B cell (primary cell): ENCODE measurements at regions not wholly inside any gene's neighbourhood (a gene's known extent, or its start where the extent isn't known, plus 50 kb on each side); places are given as distances from the start of the nearest gene placed in this dataset.

ENCODE experiments used
- ATAC-seq: fragments of 200-7000 bp; cut with Tn5 transposase; one replicate; pipeline ENCODE4 v1.10.0; 2021; ENCODE audit warnings: low read depth, mild to moderate bottlenecking, moderate number of reproducible peaks, moderate library complexity
- CTCF ChIA-PET: fragments of 350-600 bp; sonication (Branson Sonifier 250); formaldehyde crosslinking; loops from one replicate; lab custom pipeline; 2021; ENCODE audit warnings: antibody characterized with exemption, inconsistent platforms; lab: Charles Lee
- POLR2A ChIA-PET: fragments of 350-600 bp; sonication (Branson Sonifier 250); formaldehyde crosslinking; loops from one replicate; lab custom pipeline; 2021; ENCODE audit warnings: antibody characterized with exemption; lab: Charles Lee
- DNase-seq: peaks from one replicate; pipeline ENCODE4 v3.0.0; 2013
- H2AFZ ChIP-seq: 2 replicates; pipeline ENCODE4 v1.6.1; 2012; ENCODE audit warnings: mild to moderate bottlenecking, low read depth, low read length; ENCODE audit not compliant: insufficient read depth, poor library complexity, severe bottlenecking
- H3K27ac ChIP-seq, 2 donors: 1 replicate in 1 of 2; 2 replicates in 1 of 2; pipeline ENCODE4 v1.5.1; 2012 to 2013; ENCODE audit warnings: low read length in 2 of 2, mild to moderate bottlenecking in 2 of 2, moderate library complexity in 1 of 2
- H3K27me3 ChIP-seq, 4 experiments: fragments of 200-600 bp in 1 of 4; sonication (generic) in 1 of 4; replicated peaks in 1 of 4; 1 replicate in 2 of 4; 2 replicates in 2 of 4; pipeline versions ENCODE4 v1.6.1 to v1.7.0; 2013 to 2016; ENCODE audit warnings: low read length in 3 of 4, mild to moderate bottlenecking in 2 of 4, mixed read lengths in 1 of 4, moderate library complexity in 1 of 4; ENCODE audit not compliant: insufficient read depth in 4 of 4, control insufficient read depth in 3 of 4; ENCODE audit errors: control extremely low read depth in 1 of 4
- H3K36me3 ChIP-seq, 2 experiments: replicated peaks in 1 of 2; 1 replicate in 1 of 2; 2 replicates in 1 of 2; pipeline versions ENCODE4 v1.6.1 to v1.7.1; 2013; ENCODE audit warnings: low read length in 1 of 2; ENCODE audit not compliant: insufficient read depth in 2 of 2, control insufficient read depth in 1 of 2; ENCODE audit errors: control extremely low read depth in 1 of 2, extremely low read depth in 1 of 2
- H3K4me1 ChIP-seq, 2 donors: fragments of 200-600 bp in 1 of 2; sonication (generic) in 1 of 2; 1 replicate in 1 of 2; 2 replicates in 1 of 2; pipeline versions ENCODE4 v1.5.1 to v1.6.1; 2013 to 2017; ENCODE audit warnings: low read length in 2 of 2; ENCODE audit not compliant: control insufficient read depth in 2 of 2, insufficient read depth in 2 of 2
- H3K4me2 ChIP-seq: replicated peaks from 2 replicates; pipeline ENCODE3; 2012; ENCODE audit warnings: mild to moderate bottlenecking, low read depth, low read length; ENCODE audit not compliant: poor library complexity, severe bottlenecking
- H3K4me3 ChIP-seq, 5 experiments: fragments of 200-600 bp in 1 of 5; sonication (generic) in 1 of 5; 1 replicate in 3 of 5; 2 replicates in 2 of 5; pipeline versions ENCODE4 v1.5.1 to v1.7.0; 2011 to 2016; ENCODE audit warnings: low read length in 4 of 5, mild to moderate bottlenecking in 4 of 5, low read depth in 2 of 5, control low read depth in 1 of 5, moderate library complexity in 1 of 5; ENCODE audit not compliant: insufficient read depth in 1 of 5; ENCODE audit errors: control extremely low read depth in 1 of 5, extremely low read depth in 1 of 5
- H3K79me2 ChIP-seq: fragments of 200-600 bp; sonication (generic); one replicate; pipeline ENCODE4 v1.6.0; 2016; ENCODE audit warnings: low read length; ENCODE audit not compliant: control insufficient read depth, insufficient read depth
- H3K9ac ChIP-seq: fragments of 200-600 bp; sonication (generic); 2 replicates; pipeline ENCODE4 v1.6.1; 2017; ENCODE audit warnings: mild to moderate bottlenecking, low read length, moderate library complexity
- H3K9me3 ChIP-seq, 3 donors: one replicate each; pipeline versions ENCODE4 v1.6.1 to v1.7.1; 2013; ENCODE audit warnings: low read length in 2 of 3; ENCODE audit not compliant: control insufficient read depth in 2 of 3, insufficient read depth in 1 of 3; ENCODE audit errors: control extremely low read depth in 1 of 3
- H4K20me1 ChIP-seq: 2 replicates; pipeline ENCODE4 v1.6.0; 2012; ENCODE audit warnings: mild to moderate bottlenecking, low read length; ENCODE audit not compliant: insufficient read depth, control insufficient read depth, poor library complexity, severe bottlenecking
- H3K27ac Mint-ChIP-seq: one replicate; pipeline ENCODE4 v1.8.0; 2021; ENCODE audit warnings: mixed read lengths
- H3K27me3 Mint-ChIP-seq: one replicate; pipeline ENCODE4 v1.8.0; 2021; ENCODE audit warnings: mixed read lengths
- H3K4me1 Mint-ChIP-seq: one replicate; pipeline ENCODE4 v1.8.0; 2021; ENCODE audit warnings: mixed read lengths
- H3K4me3 Mint-ChIP-seq: one replicate; pipeline ENCODE4 v1.8.0; 2021; ENCODE audit warnings: mixed read lengths
- H3K9me3 Mint-ChIP-seq: one replicate; pipeline ENCODE4 v1.8.0; 2022; ENCODE audit warnings: mixed read lengths; ENCODE audit not compliant: insufficient read depth
- CTCF ChIP-seq: fragments of 200-600 bp; IDR thresholded peaks from one replicate; pipeline ENCODE4 v1.8.0; 2022; ENCODE audit warnings: antibody characterized with exemption, mild to moderate bottlenecking
- EZH2 ChIP-seq: IDR thresholded peaks from 2 replicates; pipeline ENCODE4 v1.6.1; 2012; ENCODE audit warnings: borderline replicate concordance, low read depth, mild to moderate bottlenecking, moderate library complexity, low read length; ENCODE audit not compliant: insufficient read depth, poor library complexity, severe bottlenecking
- WGBS: methylation state at CpG from one replicate; pipeline ENCODE4 v1.1.5; 2013; ENCODE audit warnings: missing lambda C conversion rate; ENCODE audit not compliant: insufficient coverage; 5-methylcytosine and 5-hydroxymethylcytosine counted together
- intact Hi-C: fragments of 100-400 bp; cut with micrococcal nuclease; formaldehyde crosslinking; loops from one replicate; pipeline ENCODE4 v1.10.0; 2022

- Histone ChIP-seq H3K9me3 (peaks cover 0 to 9% (median 1%) of the 10 kb centered on the region in 3 donors), H3K4me2 (no peak overlapping the region), H2AFZ (no peak overlapping the region), H3K4me1 (no peaks in the 10 kb centered on the region), H3K4me3 (no peak overlapping the region), H3K9ac (no peak overlapping the region), H3K27me3 (no peaks in the 10 kb centered on the region), H4K20me1 (no peaks in the 10 kb centered on the region), H3K27ac (no peak overlapping the region), H3K79me2 (no peaks in the 10 kb centered on the region), H3K36me3 (no peaks in the 10 kb centered on the region)
- Mint-ChIP-seq H3K27ac (no peak overlapping the region), H3K4me3 (no peak overlapping the region), H3K9me3 (no peaks in the 10 kb centered on the region), H3K4me1 (no peaks in the 10 kb centered on the region), H3K27me3 (no peaks in the 10 kb centered on the region)
- intact Hi-C loops = no loop called here
- ChIA-PET CTCF (no interaction called here), POLR2A (no interaction called here)
- ATAC-seq = no peak
- TF ChIP-seq CTCF (no peak), EZH2 (no peak)
- no peak for DNase-seq
- 86% methylated on average over 1 of the region's 1 CpG for WGBS
Measured at GRCh38 chr11:42951266-42951665, 360.5 kb upstream of the API5 start.

- no CpG with 5 or more reads among the region's 1 CpG for WGBS
- CTCF ChIA-PET = no interaction called here
- H3K27ac Mint-ChIP-seq = no peak overlapping the region
Measured at GRCh38 chr11:42957831-42958230, 354.0 kb upstream of the API5 start.

More at GRCh38 chr11:42957831-42958230, 354.0 kb upstream of the API5 start:
- intact Hi-C loops = no loop called here
- Histone ChIP-seq H4K20me1 (no peaks in the 10 kb centered on the region), H3K36me3 (no peaks in the 10 kb centered on the region), H2AFZ (no peak overlapping the region), H3K9me3 (peaks cover 0 to 4% (median 0%) of the 10 kb centered on the region in 3 donors), H3K27ac (no peak overlapping the region), H3K79me2 (no peaks in the 10 kb centered on the region), H3K9ac (no peak overlapping the region), H3K27me3 (no peaks in the 10 kb centered on the region), H3K4me1 (no peaks in the 10 kb centered on the region), H3K4me3 (no peak overlapping the region), H3K4me2 (no peak overlapping the region)
- Mint-ChIP-seq H3K27me3 (no peaks in the 10 kb centered on the region), H3K9me3 (peaks cover 3% of the 10 kb centered on the region), H3K4me1 (no peaks in the 10 kb centered on the region), H3K4me3 (no peak overlapping the region)
- no peak for TF ChIP-seq CTCF
- no peak for TF ChIP-seq EZH2
- no peak for DNase-seq
- POLR2A ChIA-PET = no interaction called here
- ATAC-seq = no peak
